ENCODE measurements at regions not wholly inside any gene's neighbourhood (a gene's known extent, or its start where the extent isn't known, plus 50 kb on each side); places are given as distances from the start of the nearest gene placed in this dataset.
A peak's percentile ranks its signal among the peaks of the same experiment; 100 is the strongest.

DNA sequence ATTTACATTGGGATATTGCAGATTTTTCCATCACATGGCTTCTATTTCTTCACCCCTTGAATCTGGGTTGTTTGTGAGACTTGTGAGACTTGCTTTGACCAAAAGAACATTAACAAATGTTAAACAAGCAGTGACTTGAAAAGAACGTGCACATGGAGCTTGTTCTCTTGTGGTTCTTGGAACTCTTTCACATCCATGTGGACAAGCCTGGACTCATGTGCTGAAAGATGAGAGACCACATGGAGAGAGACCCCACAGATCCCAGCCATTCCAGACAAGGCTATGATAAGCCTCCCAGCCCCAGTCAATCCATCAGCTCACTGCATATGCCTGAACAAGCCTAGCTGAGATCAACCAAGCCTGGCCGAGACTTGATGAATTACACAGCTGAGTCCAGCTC is 1365.7 kb upstream of the GJE1 start:
- Mint-ChIP-seq H3K27ac (no peak overlapping the region), H3K4me3 (no peak overlapping the region), H3K9me3 (peaks cover 24% of the 10 kb centered on the region), H3K4me1 (no peaks in the 10 kb centered on the region), H3K27me3 (ENCODE audit: low read depth) (peaks cover 3% of the 10 kb centered on the region), H3K36me3 (ENCODE audit: low read depth) (no peaks in the 10 kb centered on the region)
- no peak for TF ChIP-seq CTCF (IDR thresholded peaks at IDR 0.05; ENCODE audit: unreplicated experiment in 3 of 3)

GRCh38 chr6:140758169-140758877 is 1374.4 kb upstream of the GJE1 start:
- Mint-ChIP-seq H3K4me1 (no peaks in the 10 kb centered on the region), H3K27me3 (ENCODE audit: low read depth) (no peaks in the 10 kb centered on the region), H3K9me3 (no peaks in the 10 kb centered on the region), H3K27ac (no peak overlapping the region), H3K36me3 (ENCODE audit: low read depth) (no peaks in the 10 kb centered on the region), H3K4me3 (no peak overlapping the region)
- TF ChIP-seq CTCF (IDR thresholded peaks at IDR 0.05; ENCODE audit: unreplicated experiment in 3 of 3), result no peak

- Mint-ChIP-seq H3K27ac (no peak overlapping the region), H3K27me3 (ENCODE audit: low read depth) (no peaks in the 10 kb centered on the region), H3K4me3 (no peak overlapping the region), H3K4me1 (no peaks in the 10 kb centered on the region), H3K9me3 (peaks cover 12% of the 10 kb centered on the region), H3K36me3 (ENCODE audit: low read depth) (no peaks in the 10 kb centered on the region)
- no peak for TF ChIP-seq CTCF (IDR thresholded peaks at IDR 0.05; ENCODE audit: unreplicated experiment in 3 of 3)
Measured at GRCh38 chr6:140752234-140752633, 1377.8 kb upstream of the CITED2 start.

DNA sequence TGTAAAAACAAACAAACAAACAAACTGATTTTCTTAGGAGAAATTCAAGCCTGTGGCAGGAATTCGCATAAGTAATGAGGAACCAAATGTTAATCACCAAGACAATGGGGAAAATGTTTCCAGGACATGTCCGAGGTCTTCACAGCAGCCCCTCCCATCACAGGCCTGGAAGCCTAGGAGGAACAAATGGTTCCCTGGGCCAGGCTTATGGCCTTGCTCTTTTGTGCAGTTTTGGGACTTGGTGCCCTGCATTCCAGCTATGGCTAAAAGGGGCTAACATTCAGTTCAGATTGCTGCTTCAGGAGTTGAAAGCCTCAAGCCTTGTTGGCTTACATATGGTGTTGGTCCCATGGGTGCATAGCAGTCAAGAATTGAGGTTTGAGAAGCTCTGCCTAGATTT is 1372.7 kb upstream of the CITED2 start:
- H3K27ac Mint-ChIP-seq, result no peak overlapping the region
- no peaks in the 10 kb centered on the region for H3K4me1 Mint-ChIP-seq
- no peak for TF ChIP-seq CTCF (IDR thresholded peaks at IDR 0.05; ENCODE audit: unreplicated experiment in 3 of 3)
- no peak overlapping the region for H3K4me3 Mint-ChIP-seq
- H3K9me3 Mint-ChIP-seq, result peaks cover 29% of the 10 kb centered on the region
- H3K27me3 Mint-ChIP-seq (ENCODE audit: low read depth), result no peaks in the 10 kb centered on the region
- peaks cover 5% of the 10 kb centered on the region for H3K36me3 Mint-ChIP-seq (ENCODE audit: low read depth)

DNA sequence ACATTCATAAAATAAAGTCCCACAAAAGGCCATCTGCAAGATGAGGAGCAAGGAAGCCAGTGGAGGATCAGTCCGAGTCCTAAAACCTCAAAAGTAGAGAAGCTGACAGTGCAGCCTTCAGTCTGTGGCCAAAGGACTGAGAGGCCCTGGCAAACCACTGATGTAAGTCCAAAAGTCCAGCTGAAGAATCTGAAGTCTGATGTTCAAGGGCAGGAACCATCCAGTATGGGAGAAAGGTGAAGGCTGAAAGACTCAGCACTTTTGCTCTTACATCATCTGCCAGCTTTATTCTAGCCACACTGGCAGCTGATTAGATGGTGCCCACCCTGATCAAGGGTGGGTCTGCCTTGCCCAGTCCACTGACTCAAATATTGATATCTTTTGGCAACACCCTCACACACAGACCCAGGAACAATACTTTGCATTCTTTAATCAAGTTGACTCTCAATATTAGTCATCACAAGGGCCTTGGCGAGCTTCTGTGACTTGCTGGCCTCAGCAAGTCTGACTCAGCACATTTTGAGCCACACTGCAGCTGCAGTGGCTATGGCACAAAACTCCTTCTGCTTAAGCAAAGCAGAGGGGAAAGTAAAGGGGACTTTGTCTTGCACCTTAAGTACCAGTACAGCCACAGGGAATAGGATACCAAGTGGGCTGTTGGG is 1370.3 kb upstream of the CITED2 start:
- peaks cover 25% of the 10 kb centered on the region for H3K9me3 Mint-ChIP-seq
- H3K4me1 Mint-ChIP-seq, result no peaks in the 10 kb centered on the region
- H3K27me3 Mint-ChIP-seq (ENCODE audit: low read depth), result no peaks in the 10 kb centered on the region
- H3K36me3 Mint-ChIP-seq (ENCODE audit: low read depth), result peaks cover 5% of the 10 kb centered on the region
- TF ChIP-seq CTCF (IDR thresholded peaks at IDR 0.05; ENCODE audit: unreplicated experiment in 3 of 3), result no peak
- no peak overlapping the region for H3K27ac Mint-ChIP-seq
- H3K4me3 Mint-ChIP-seq, result no peak overlapping the region

- no peaks in the 10 kb centered on the region for H3K27me3 Mint-ChIP-seq (ENCODE audit: low read depth)
- H3K9me3 Mint-ChIP-seq, result no peaks in the 10 kb centered on the region
- no peak for TF ChIP-seq CTCF (IDR thresholded peaks at IDR 0.05; ENCODE audit: unreplicated experiment in 3 of 3)
- no peak overlapping the region for H3K4me3 Mint-ChIP-seq
- peak overlapping the region; percentile 44 to 81 (median 65) for H3K27ac Mint-ChIP-seq
- H3K36me3 Mint-ChIP-seq (ENCODE audit: low read depth), result no peaks in the 10 kb centered on the region
- H3K4me1 Mint-ChIP-seq, result peaks cover 19% of the 10 kb centered on the region
Measured at GRCh38 chr6:140736231-140736630, 1361.8 kb upstream of the CITED2 start.

Data from nephron (organoid).